ENCODE measurements at regions not wholly inside any gene's neighbourhood (a gene's known extent, or its start where the extent isn't known, plus 50 kb on each side); places are given as distances from the start of the nearest gene placed in this dataset.

GRCh38 chr14:49984424-49984823, 91.5 kb downstream of the ARF6 start:
- no peak for TF ChIP-seq CTCF (IDR thresholded peaks at IDR 0.05; ENCODE audit: control extremely low read depth in 1 of 3, insufficient read depth in 1 of 3, low read depth in 1 of 3, low read length in 3 of 3)
- TF ChIP-seq E2F6 (IDR thresholded peaks at IDR 0.05) = no peak
- no peak for TF ChIP-seq TCF12 (IDR thresholded peaks at IDR 0.05; ENCODE audit: low read depth, low read length)
- no peak for TF ChIP-seq HDAC6 (IDR thresholded peaks at IDR 0.05; ENCODE audit: low read depth, low read length)
- no peak for TF ChIP-seq ZNF274 (IDR thresholded peaks at IDR 0.05; ENCODE audit: borderline replicate concordance, extremely low read depth, low read length)

All from H1 (cell line).